ENCODE measurements at regions not wholly inside any gene's neighbourhood (a gene's known extent, or its start where the extent isn't known, plus 50 kb on each side); places are given as distances from the start of the nearest gene placed in this dataset.
A peak's percentile ranks its signal among the peaks of the same experiment; 100 is the strongest.

- H3K27me3 Mint-ChIP-seq (ENCODE audit: low read depth in 3 of 3): peaks cover 2 to 6% (median 3%) of the 10 kb centered on the region in 3 donors
- H3K4me1 Mint-ChIP-seq: no peaks in the 10 kb centered on the region
These were observed 198.1 kb downstream of the SEC23A start for GRCh38 chr14:38904959-38905358.

GRCh38 chr14:38901791-38902190, 201.2 kb downstream of the SEC23A start:
- no peak for DNase-seq
- no peak overlapping the region for H2AFZ ChIP-seq (ENCODE audit: insufficient read depth, low read depth, low read length, poor library complexity, severe bottlenecking)
- Mint-ChIP-seq H3K27ac (no peak overlapping the region), H3K9me3 (peaks cover 0 to 4% (median 2%) of the 10 kb centered on the region in 7 donors), H3K4me3 (no peak overlapping the region), H3K4me1 (no peaks in the 10 kb centered on the region), H3K27me3 (ENCODE audit: low read depth in 3 of 3) (peaks cover 3 to 8% (median 3%) of the 10 kb centered on the region in 3 donors), H3K36me3 (no peaks in the 10 kb centered on the region)
- no peaks in the 10 kb centered on the region for H3K27me3 ChIP-seq (ENCODE audit: control insufficient read depth in 2 of 2, insufficient read depth in 2 of 2, low read length in 2 of 2)
- TF ChIP-seq, protein P1, sequence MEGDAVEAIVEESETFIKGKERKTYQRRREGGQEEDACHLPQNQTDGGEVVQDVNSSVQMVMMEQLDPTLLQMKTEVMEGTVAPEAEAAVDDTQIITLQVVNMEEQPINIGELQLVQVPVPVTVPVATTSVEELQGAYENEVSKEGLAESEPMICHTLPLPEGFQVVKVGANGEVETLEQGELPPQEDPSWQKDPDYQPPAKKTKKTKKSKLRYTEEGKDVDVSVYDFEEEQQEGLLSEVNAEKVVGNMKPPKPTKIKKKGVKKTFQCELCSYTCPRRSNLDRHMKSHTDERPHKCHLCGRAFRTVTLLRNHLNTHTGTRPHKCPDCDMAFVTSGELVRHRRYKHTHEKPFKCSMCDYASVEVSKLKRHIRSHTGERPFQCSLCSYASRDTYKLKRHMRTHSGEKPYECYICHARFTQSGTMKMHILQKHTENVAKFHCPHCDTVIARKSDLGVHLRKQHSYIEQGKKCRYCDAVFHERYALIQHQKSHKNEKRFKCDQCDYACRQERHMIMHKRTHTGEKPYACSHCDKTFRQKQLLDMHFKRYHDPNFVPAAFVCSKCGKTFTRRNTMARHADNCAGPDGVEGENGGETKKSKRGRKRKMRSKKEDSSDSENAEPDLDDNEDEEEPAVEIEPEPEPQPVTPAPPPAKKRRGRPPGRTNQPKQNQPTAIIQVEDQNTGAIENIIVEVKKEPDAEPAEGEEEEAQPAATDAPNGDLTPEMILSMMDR (IDR thresholded peaks at IDR 0.05): no peak
- H4K20me1 ChIP-seq (ENCODE audit: insufficient read depth, low read length): no peaks in the 10 kb centered on the region
- no peaks in the 10 kb centered on the region for H3K4me1 ChIP-seq (ENCODE audit: control insufficient read depth in 1 of 2, insufficient read depth in 2 of 2, low read length in 2 of 2)
- no peaks in the 10 kb centered on the region for H3K79me2 ChIP-seq (ENCODE audit: insufficient read depth, low read length)
- no peak overlapping the region for H3K27ac ChIP-seq (ENCODE audit: low read depth in 1 of 2, low read length in 2 of 2)
- no peaks in the 10 kb centered on the region for H3K36me3 ChIP-seq (replicated peaks in 1 of 2; ENCODE audit: control insufficient read depth in 1 of 2, insufficient read depth in 2 of 2, low read length in 2 of 2)
- intact Hi-C loops (cut with micrococcal nuclease): no loop called here
- no peak overlapping the region for H3K4me2 ChIP-seq (replicated peaks; ENCODE audit: extremely low read depth, low read length, poor library complexity, severe bottlenecking)
- no peaks in the 10 kb centered on the region for H3K9me3 ChIP-seq (replicated peaks in 1 of 2; ENCODE audit: control insufficient read depth in 1 of 2, insufficient read depth in 1 of 2, low read length in 2 of 2)
- H3K4me3 ChIP-seq (replicated peaks in 1 of 3; ENCODE audit: low read depth in 2 of 3, low read length in 3 of 3): no peak overlapping the region
- no peak overlapping the region for H3K9ac ChIP-seq (ENCODE audit: insufficient read depth, low read length, poor library complexity, severe bottlenecking)
- no CpG with 5 or more reads among the region's 4 CpGs for WGBS (ENCODE audit: insufficient coverage)

More at GRCh38 chr14:38904959-38905358, 198.1 kb downstream of the SEC23A start:
- Histone ChIP-seq H3K27ac (ENCODE audit: low read depth in 1 of 2, low read length in 2 of 2) (no peak overlapping the region), H3K9ac (ENCODE audit: insufficient read depth, low read length, poor library complexity, severe bottlenecking) (no peak overlapping the region), H3K4me2 (replicated peaks; ENCODE audit: extremely low read depth, low read length, poor library complexity, severe bottlenecking) (no peak overlapping the region), H4K20me1 (ENCODE audit: insufficient read depth, low read length) (no peaks in the 10 kb centered on the region), H3K4me1 (ENCODE audit: control insufficient read depth in 1 of 2, insufficient read depth in 2 of 2, low read length in 2 of 2) (no peaks in the 10 kb centered on the region), H3K9me3 (replicated peaks in 1 of 2; ENCODE audit: control insufficient read depth in 1 of 2, insufficient read depth in 1 of 2, low read length in 2 of 2) (no peaks in the 10 kb centered on the region), H3K36me3 (replicated peaks in 1 of 2; ENCODE audit: control insufficient read depth in 1 of 2, insufficient read depth in 2 of 2, low read length in 2 of 2) (no peaks in the 10 kb centered on the region), H3K27me3 (ENCODE audit: control insufficient read depth in 2 of 2, insufficient read depth in 2 of 2, low read length in 2 of 2) (no peaks in the 10 kb centered on the region), H3K79me2 (ENCODE audit: insufficient read depth, low read length) (no peaks in the 10 kb centered on the region), H3K4me3 (replicated peaks in 1 of 3; ENCODE audit: low read depth in 2 of 3, low read length in 3 of 3) (no peak overlapping the region), H2AFZ (ENCODE audit: insufficient read depth, low read depth, low read length, poor library complexity, severe bottlenecking) (no peak overlapping the region)
- Mint-ChIP-seq H3K4me3 (no peak overlapping the region), H3K27ac (peak overlapping the region in 1 of 7 donors; percentile 30), H3K9me3 (peaks cover 0 to 4% (median 0%) of the 10 kb centered on the region in 7 donors), H3K36me3 (no peaks in the 10 kb centered on the region)
- DNase-seq: no peak
- TF ChIP-seq, protein P1 (IDR thresholded peaks at IDR 0.05): no peak
- intact Hi-C loops (cut with micrococcal nuclease): no loop called here
